GM23338 (cell line): ENCODE measurements at regions not wholly inside any gene's neighbourhood (a gene's known extent, or its start where the extent isn't known, plus 50 kb on each side); places are given as distances from the start of the nearest gene placed in this dataset.

Experiments used
- ATAC-seq: fragments of 200-7000 bp; cut with Tn5 transposase; 3 replicates; pipeline ENCODE4 v1.9.1; 2020
- DNase-seq: peaks from one replicate; pipeline ENCODE4 v3.0.0-alpha.2; 2015; ENCODE audit warnings: low spot score
- H2AFZ ChIP-seq: fragments of 200-600 bp; sonication (generic); 2 replicates; pipeline ENCODE4 v1.8.0; 2016; ENCODE audit warnings: antibody characterized with exemption, mild to moderate bottlenecking, moderate library complexity
- H3F3A ChIP-seq: fragments of 200-600 bp; sonication (generic); replicated peaks from 2 replicates; pipeline ENCODE4 v1.8.0; 2017; ENCODE audit warnings: antibody characterized with exemption, mixed run types, low read depth
- H3K27ac ChIP-seq: fragments of 200-600 bp; sonication (generic); 2 replicates; pipeline ENCODE4 v1.6.1; 2016; ENCODE audit warnings: low read depth
- H3K27me3 ChIP-seq: fragments of 200-600 bp; sonication (generic); 2 replicates; pipeline ENCODE4 v1.8.0; 2016; ENCODE audit warnings: mild to moderate bottlenecking, mixed run types, moderate library complexity; ENCODE audit not compliant: insufficient read depth
- H3K36me3 ChIP-seq: fragments of 200-600 bp; sonication (generic); 2 replicates; pipeline ENCODE4 v1.8.0; 2016; ENCODE audit warnings: mild to moderate bottlenecking; ENCODE audit not compliant: insufficient read depth
- H3K4me1 ChIP-seq: fragments of 200-600 bp; sonication (generic); 2 replicates; pipeline ENCODE4 v1.8.0; 2016; ENCODE audit warnings: mild to moderate bottlenecking, moderate library complexity; ENCODE audit not compliant: insufficient read depth
- H3K4me2 ChIP-seq: fragments of 200-600 bp; sonication (generic); 2 replicates; pipeline ENCODE4 v1.7.1; 2017; ENCODE audit warnings: mixed run types
- H3K4me3 ChIP-seq: fragments of 200-600 bp; sonication (generic); 2 replicates; pipeline ENCODE4 v1.6.1; 2016; ENCODE audit warnings: mixed run types
- H3K79me2 ChIP-seq: fragments of 200-600 bp; sonication (generic); replicated peaks from 2 replicates; pipeline ENCODE4 v1.8.0; 2017; ENCODE audit warnings: mild to moderate bottlenecking; ENCODE audit not compliant: insufficient read depth
- H3K9me2 ChIP-seq: fragments of 200-600 bp; sonication (generic); 2 replicates; pipeline ENCODE4 v1.8.0; 2017; ENCODE audit not compliant: insufficient read depth
- H4K20me1 ChIP-seq: fragments of 200-600 bp; sonication (generic); replicated peaks from 2 replicates; pipeline ENCODE4 v1.8.0; 2017; ENCODE audit warnings: mild to moderate bottlenecking; ENCODE audit not compliant: insufficient read depth
- H3K27ac Mint-ChIP-seq: 2 replicates; pipeline ENCODE4 v1.8.0; 2020; ENCODE audit warnings: inconsistent platforms, mild to moderate bottlenecking, moderate library complexity, mixed read lengths
- H3K27me3 Mint-ChIP-seq: 3 replicates; pipeline ENCODE4 v1.8.0; 2022; ENCODE audit warnings: low read depth, mild to moderate bottlenecking, moderate library complexity, mixed read lengths, inconsistent platforms; ENCODE audit not compliant: insufficient read depth, poor library complexity
- H3K36me3 Mint-ChIP-seq: 3 replicates; pipeline ENCODE4 v1.8.0; 2021; ENCODE audit warnings: low read depth, mild to moderate bottlenecking, inconsistent platforms, moderate library complexity, mixed read lengths
- H3K4me1 Mint-ChIP-seq: 3 replicates; pipeline ENCODE4 v1.8.0; 2020; ENCODE audit warnings: mild to moderate bottlenecking, inconsistent platforms, mixed read lengths
- H3K4me3 Mint-ChIP-seq: 3 replicates; pipeline ENCODE4 v1.8.0; 2021; ENCODE audit warnings: moderate library complexity, mild to moderate bottlenecking, inconsistent platforms, mixed read lengths
- H3K9me3 Mint-ChIP-seq: 3 replicates; pipeline ENCODE4 v1.8.0; 2020; ENCODE audit warnings: moderate library complexity, mild to moderate bottlenecking, inconsistent platforms, mixed read lengths
- CREB1 ChIP-seq: fragments of 250-450 bp; sonication (Bioruptor Pico); IDR thresholded peaks from 2 replicates; pipeline ENCODE4 v1.5.0; 2020; ENCODE audit warnings: low read depth, mild to moderate bottlenecking, moderate library complexity
- CTCF ChIP-seq, 2 experiments: fragments of 200-600 bp in 1 of 2; sonication (generic) in 1 of 2; conservative IDR thresholded peaks; 2 replicates each; pipeline versions ENCODE4 v1.5.1 to v1.6.1; 2016 to 2017; ENCODE audit warnings: antibody characterized with exemption in 2 of 2, low read depth in 2 of 2, mild to moderate bottlenecking in 2 of 2, moderate library complexity in 1 of 2
- ETS1 ChIP-seq: IDR thresholded peaks from 2 replicates; pipeline ENCODE4 v1.6.1; 2016; ENCODE audit warnings: antibody characterized with exemption
- EZH2 ChIP-seq: fragments of 200-600 bp; sonication (generic); IDR thresholded peaks from one replicate; pipeline ENCODE4 v1.8.0; 2017; ENCODE audit warnings: antibody characterized with exemption, mild to moderate bottlenecking, low read depth; ENCODE audit not compliant: unreplicated experiment
- JUNB ChIP-seq: IDR thresholded peaks from one replicate; pipeline ENCODE4 v1.6.1; 2016; ENCODE audit warnings: antibody characterized with exemption; ENCODE audit not compliant: unreplicated experiment
- NANOG ChIP-seq: IDR thresholded peaks from 2 replicates; pipeline ENCODE4 v1.6.1; 2016; ENCODE audit warnings: antibody characterized with exemption, borderline replicate concordance
- POLR2AphosphoS5 ChIP-seq: IDR thresholded peaks from 2 replicates; pipeline ENCODE4 v1.6.1; 2016; ENCODE audit warnings: antibody characterized with exemption, low read depth
- REST ChIP-seq: IDR thresholded peaks from one replicate; pipeline ENCODE4 v1.6.1; 2018; ENCODE audit warnings: antibody characterized with exemption; ENCODE audit not compliant: unreplicated experiment
- STAT1 ChIP-seq: IDR thresholded peaks from one replicate; pipeline ENCODE4 v1.6.1; 2016; ENCODE audit warnings: antibody characterized with exemption; ENCODE audit not compliant: unreplicated experiment
- ZNF114 ChIP-seq: fragments of 250-450 bp; sonication (Bioruptor Pico); IDR thresholded peaks from 2 replicates; pipeline ENCODE4 v1.5.0; 2020; ENCODE audit warnings: mild to moderate bottlenecking, moderate library complexity

- Histone ChIP-seq H3K27me3 (no peaks in the 10 kb centered on the region), H3K79me2 (no peaks in the 10 kb centered on the region), H3K9me2 (peaks cover 5% of the 10 kb centered on the region; the same call in 1 of the 2 replicates), H3K4me1 (no peaks in the 10 kb centered on the region), H3K36me3 (no peaks in the 10 kb centered on the region), H4K20me1 (no peaks in the 10 kb centered on the region), H3K4me3 (no peak overlapping the region), H2AFZ (no peak overlapping the region), H3F3A (no peaks in the 10 kb centered on the region), H3K4me2 (no peak overlapping the region), H3K27ac (no peak overlapping the region)
- Mint-ChIP-seq H3K27me3 (peaks cover 3% of the 10 kb centered on the region), H3K4me3 (no peak overlapping the region), H3K27ac (no peak overlapping the region; the same call in 1 of the 2 replicates), H3K9me3 (no peaks in the 10 kb centered on the region), H3K4me1 (peaks cover 7% of the 10 kb centered on the region; the same call in 2 of the 3 replicates), H3K36me3 (no peaks in the 10 kb centered on the region)
- peak; percentile 60 for ATAC-seq
- DNase-seq = no peak
- TF ChIP-seq EZH2 = no peak
- no peak for TF ChIP-seq ZNF114 (CRISPR knock-in tag)
- TF ChIP-seq CREB1 (CRISPR knock-in tag) = no peak
- no peak for TF ChIP-seq JUNB
- no peak for TF ChIP-seq NANOG
Measured at GRCh38 chr3:135889443-135889842, 76.1 kb upstream of the PPP2R3A start.

- Mint-ChIP-seq H3K27me3 (peaks cover 1% of the 10 kb centered on the region), H3K36me3 (no peaks in the 10 kb centered on the region)
- ATAC-seq = no peak
- TF ChIP-seq REST (no peak), ETS1 (no peak), NANOG (no peak), EZH2 (no peak), STAT1 (no peak), CTCF (conservative IDR thresholded peaks at IDR 0.05; ENCODE audit: low read depth in 2 of 2) (no peak), POLR2AphosphoS5 (no peak), ZNF114 (CRISPR knock-in tag) (no peak), CREB1 (CRISPR knock-in tag) (no peak)
Measured at GRCh38 chr3:135891121-135891520, 74.4 kb upstream of the PPP2R3A start.

More at GRCh38 chr3:135891121-135891520, 74.4 kb upstream of the PPP2R3A start:
- H3K27ac Mint-ChIP-seq = no peak overlapping the region
- no peaks in the 10 kb centered on the region for H3K9me3 Mint-ChIP-seq
- H2AFZ ChIP-seq = no peak overlapping the region
- no peaks in the 10 kb centered on the region for H3K4me1 ChIP-seq
- H3K79me2 ChIP-seq = no peaks in the 10 kb centered on the region
- no peak overlapping the region for H3K4me3 Mint-ChIP-seq
- H3K4me1 Mint-ChIP-seq = peaks cover 7% of the 10 kb centered on the region; the same call in 2 of the 3 replicates
- no peaks in the 10 kb centered on the region for H3K27me3 ChIP-seq
- no peak for DNase-seq
- no peaks in the 10 kb centered on the region for H3F3A ChIP-seq
- H4K20me1 ChIP-seq = no peaks in the 10 kb centered on the region
- peaks cover 5% of the 10 kb centered on the region; the same call in 1 of the 2 replicates for H3K9me2 ChIP-seq
- H3K27ac ChIP-seq = no peak overlapping the region
- no peaks in the 10 kb centered on the region for H3K36me3 ChIP-seq
- no peak overlapping the region for H3K4me2 ChIP-seq
- no peak overlapping the region for H3K4me3 ChIP-seq
